ENCODE measurements at regions not wholly inside any gene's neighbourhood (a gene's known extent, or its start where the extent isn't known, plus 50 kb on each side); places are given as distances from the start of the nearest gene placed in this dataset.

- no peak for TF ChIP-seq CTCF (IDR thresholded peaks at IDR 0.05; ENCODE audit: extremely low read depth, missing control alignments)
These were observed 790.8 kb upstream of the KCND2 start for GRCh38 chr7:119482209-119482608.

GRCh38 chr7:119482671-119483070 is 790.3 kb upstream of the KCND2 start:
- TF ChIP-seq CTCF (IDR thresholded peaks at IDR 0.05; ENCODE audit: extremely low read depth, missing control alignments): no peak
- no peak for DNase-seq (ENCODE audit: low spot score)

More at GRCh38 chr7:119482209-119482608, 790.8 kb upstream of the KCND2 start:
- peak; percentile 25 for DNase-seq (ENCODE audit: low spot score)

GRCh38 chr7:119483364-119483763 is 789.6 kb upstream of the KCND2 start:
- TF ChIP-seq CTCF (IDR thresholded peaks at IDR 0.05; ENCODE audit: extremely low read depth, missing control alignments): no peak
- DNase-seq (ENCODE audit: low spot score): no peak

- no peak for DNase-seq (ENCODE audit: low spot score)
- no peak for TF ChIP-seq CTCF (IDR thresholded peaks at IDR 0.05; ENCODE audit: extremely low read depth, missing control alignments)
These were observed 758.6 kb upstream of the KCND2 start for GRCh38 chr7:119514326-119514725.

GRCh38 chr7:119515214-119515613 is 757.8 kb upstream of the KCND2 start:
- no peak for TF ChIP-seq CTCF (IDR thresholded peaks at IDR 0.05; ENCODE audit: extremely low read depth, missing control alignments)
- no peak for DNase-seq (ENCODE audit: low spot score)

- TF ChIP-seq CTCF (IDR thresholded peaks at IDR 0.05; ENCODE audit: extremely low read depth, missing control alignments): no peak
- DNase-seq (ENCODE audit: low spot score): no peak
These were observed 757.0 kb upstream of the KCND2 start for GRCh38 chr7:119515962-119516361.

- no peak for DNase-seq (ENCODE audit: low spot score)
- TF ChIP-seq CTCF (IDR thresholded peaks at IDR 0.05; ENCODE audit: extremely low read depth, missing control alignments): no peak
These were observed 750.7 kb upstream of the KCND2 start for GRCh38 chr7:119522263-119522662.
